WTC11 (cell line): ENCODE measurements at regions not wholly inside any gene's neighbourhood (a gene's known extent, or its start where the extent isn't known, plus 50 kb on each side); places are given as distances from the start of the nearest gene placed in this dataset.

Experiments
- NFE2L1 ChIP-seq: sonication (generic); formaldehyde crosslinking; IDR thresholded peaks from 2 replicates; pipeline ENCODE4 v1.8.1; 2023; ENCODE audit warnings: missing genetic modification reagents
- SMAD3 ChIP-seq: sonication (generic); formaldehyde crosslinking; IDR thresholded peaks from 2 replicates; pipeline ENCODE4 v1.8.0; 2022; ENCODE audit warnings: missing genetic modification reagents, mild to moderate bottlenecking, borderline replicate concordance
- TCF7 ChIP-seq: sonication (generic); formaldehyde crosslinking; IDR thresholded peaks from 2 replicates; pipeline ENCODE4 v1.8.0; 2022; ENCODE audit warnings: mild to moderate bottlenecking, low read depth, missing genetic modification reagents, moderate library complexity
- ZBTB21 ChIP-seq: sonication (generic); formaldehyde crosslinking; IDR thresholded peaks from 2 replicates; pipeline ENCODE4 v1.8.1; 2023; ENCODE audit warnings: mild to moderate bottlenecking, missing genetic modification reagents, borderline replicate concordance
- ZNF121 ChIP-seq: sonication (generic); formaldehyde crosslinking; IDR thresholded peaks from 2 replicates; pipeline ENCODE4 v1.8.0; 2023; ENCODE audit warnings: missing genetic modification reagents
- ZNF138 ChIP-seq: sonication (generic); formaldehyde crosslinking; conservative IDR thresholded peaks from 2 replicates; pipeline ENCODE4 v1.8.1; 2022; ENCODE audit warnings: mild to moderate bottlenecking, moderate library complexity, missing genetic modification reagents
- ZNF232 ChIP-seq: sonication (generic); formaldehyde crosslinking; IDR thresholded peaks from 2 replicates; pipeline ENCODE4 v1.8.0; 2022; ENCODE audit warnings: mild to moderate bottlenecking, missing genetic modification reagents
- ZNF423 ChIP-seq: fragments of 250-450 bp; sonication (Bioruptor Pico); IDR thresholded peaks from 2 replicates; pipeline ENCODE4 v2.1.2; 2022; ENCODE audit warnings: mild to moderate bottlenecking, moderate library complexity
- TF ChIP-seq, protein P1 (sequence below): fragments of 200-600 bp; IDR thresholded peaks from 2 replicates; pipeline ENCODE4 v1.8.0; 2022; ENCODE audit warnings: antibody characterized with exemption
- TF ChIP-seq, protein P2 (sequence below): fragments of 250-450 bp; sonication (Bioruptor Pico); IDR thresholded peaks from 2 replicates; pipeline ENCODE4 v1.9.0; 2021; ENCODE audit warnings: mild to moderate bottlenecking, borderline replicate concordance
- TF ChIP-seq, protein P3 (sequence below): sonication (generic); formaldehyde crosslinking; IDR thresholded peaks from 2 replicates; pipeline ENCODE4 v1.8.1; 2022; ENCODE audit warnings: low read depth, mild to moderate bottlenecking, moderate library complexity, missing genetic modification reagents, borderline replicate concordance
- TF ChIP-seq, protein P4 (sequence below): sonication (generic); formaldehyde crosslinking; conservative IDR thresholded peaks from 2 replicates; pipeline ENCODE4 v1.8.1; 2022; ENCODE audit warnings: mild to moderate bottlenecking, missing genetic modification reagents

DNA sequence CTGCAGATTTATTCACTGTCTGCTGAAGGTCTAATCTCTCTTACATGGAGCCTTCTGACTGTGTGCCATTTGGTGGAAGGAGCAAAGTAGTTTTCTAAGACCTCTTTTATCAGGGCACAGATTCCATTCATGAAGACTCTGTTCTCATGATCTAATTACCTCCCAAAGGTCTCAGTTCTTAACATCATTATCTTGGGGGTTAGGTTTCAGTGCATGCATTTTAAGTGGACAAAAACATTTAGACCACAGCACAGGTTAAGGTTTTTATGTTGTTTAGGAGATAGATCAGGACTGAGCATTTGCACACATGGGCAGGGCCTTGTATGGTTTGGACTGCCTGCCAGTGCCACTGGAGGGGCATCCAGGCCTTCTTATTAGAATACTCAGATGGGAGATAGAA is 746.1 kb downstream of the C12orf50 start:
- TF ChIP-seq, protein P1, sequence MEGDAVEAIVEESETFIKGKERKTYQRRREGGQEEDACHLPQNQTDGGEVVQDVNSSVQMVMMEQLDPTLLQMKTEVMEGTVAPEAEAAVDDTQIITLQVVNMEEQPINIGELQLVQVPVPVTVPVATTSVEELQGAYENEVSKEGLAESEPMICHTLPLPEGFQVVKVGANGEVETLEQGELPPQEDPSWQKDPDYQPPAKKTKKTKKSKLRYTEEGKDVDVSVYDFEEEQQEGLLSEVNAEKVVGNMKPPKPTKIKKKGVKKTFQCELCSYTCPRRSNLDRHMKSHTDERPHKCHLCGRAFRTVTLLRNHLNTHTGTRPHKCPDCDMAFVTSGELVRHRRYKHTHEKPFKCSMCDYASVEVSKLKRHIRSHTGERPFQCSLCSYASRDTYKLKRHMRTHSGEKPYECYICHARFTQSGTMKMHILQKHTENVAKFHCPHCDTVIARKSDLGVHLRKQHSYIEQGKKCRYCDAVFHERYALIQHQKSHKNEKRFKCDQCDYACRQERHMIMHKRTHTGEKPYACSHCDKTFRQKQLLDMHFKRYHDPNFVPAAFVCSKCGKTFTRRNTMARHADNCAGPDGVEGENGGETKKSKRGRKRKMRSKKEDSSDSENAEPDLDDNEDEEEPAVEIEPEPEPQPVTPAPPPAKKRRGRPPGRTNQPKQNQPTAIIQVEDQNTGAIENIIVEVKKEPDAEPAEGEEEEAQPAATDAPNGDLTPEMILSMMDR: no peak
- TF ChIP-seq TCF7 (CRISPR knock-in tag): no peak
- TF ChIP-seq, protein P2, sequence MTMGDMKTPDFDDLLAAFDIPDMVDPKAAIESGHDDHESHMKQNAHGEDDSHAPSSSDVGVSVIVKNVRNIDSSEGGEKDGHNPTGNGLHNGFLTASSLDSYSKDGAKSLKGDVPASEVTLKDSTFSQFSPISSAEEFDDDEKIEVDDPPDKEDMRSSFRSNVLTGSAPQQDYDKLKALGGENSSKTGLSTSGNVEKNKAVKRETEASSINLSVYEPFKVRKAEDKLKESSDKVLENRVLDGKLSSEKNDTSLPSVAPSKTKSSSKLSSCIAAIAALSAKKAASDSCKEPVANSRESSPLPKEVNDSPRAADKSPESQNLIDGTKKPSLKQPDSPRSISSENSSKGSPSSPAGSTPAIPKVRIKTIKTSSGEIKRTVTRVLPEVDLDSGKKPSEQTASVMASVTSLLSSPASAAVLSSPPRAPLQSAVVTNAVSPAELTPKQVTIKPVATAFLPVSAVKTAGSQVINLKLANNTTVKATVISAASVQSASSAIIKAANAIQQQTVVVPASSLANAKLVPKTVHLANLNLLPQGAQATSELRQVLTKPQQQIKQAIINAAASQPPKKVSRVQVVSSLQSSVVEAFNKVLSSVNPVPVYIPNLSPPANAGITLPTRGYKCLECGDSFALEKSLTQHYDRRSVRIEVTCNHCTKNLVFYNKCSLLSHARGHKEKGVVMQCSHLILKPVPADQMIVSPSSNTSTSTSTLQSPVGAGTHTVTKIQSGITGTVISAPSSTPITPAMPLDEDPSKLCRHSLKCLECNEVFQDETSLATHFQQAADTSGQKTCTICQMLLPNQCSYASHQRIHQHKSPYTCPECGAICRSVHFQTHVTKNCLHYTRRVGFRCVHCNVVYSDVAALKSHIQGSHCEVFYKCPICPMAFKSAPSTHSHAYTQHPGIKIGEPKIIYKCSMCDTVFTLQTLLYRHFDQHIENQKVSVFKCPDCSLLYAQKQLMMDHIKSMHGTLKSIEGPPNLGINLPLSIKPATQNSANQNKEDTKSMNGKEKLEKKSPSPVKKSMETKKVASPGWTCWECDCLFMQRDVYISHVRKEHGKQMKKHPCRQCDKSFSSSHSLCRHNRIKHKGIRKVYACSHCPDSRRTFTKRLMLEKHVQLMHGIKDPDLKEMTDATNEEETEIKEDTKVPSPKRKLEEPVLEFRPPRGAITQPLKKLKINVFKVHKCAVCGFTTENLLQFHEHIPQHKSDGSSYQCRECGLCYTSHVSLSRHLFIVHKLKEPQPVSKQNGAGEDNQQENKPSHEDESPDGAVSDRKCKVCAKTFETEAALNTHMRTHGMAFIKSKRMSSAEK (CRISPR knock-in tag): no peak
- TF ChIP-seq ZNF121 (CRISPR knock-in tag): no peak
- no peak for TF ChIP-seq NFE2L1 (CRISPR knock-in tag)
- TF ChIP-seq, protein P3, sequence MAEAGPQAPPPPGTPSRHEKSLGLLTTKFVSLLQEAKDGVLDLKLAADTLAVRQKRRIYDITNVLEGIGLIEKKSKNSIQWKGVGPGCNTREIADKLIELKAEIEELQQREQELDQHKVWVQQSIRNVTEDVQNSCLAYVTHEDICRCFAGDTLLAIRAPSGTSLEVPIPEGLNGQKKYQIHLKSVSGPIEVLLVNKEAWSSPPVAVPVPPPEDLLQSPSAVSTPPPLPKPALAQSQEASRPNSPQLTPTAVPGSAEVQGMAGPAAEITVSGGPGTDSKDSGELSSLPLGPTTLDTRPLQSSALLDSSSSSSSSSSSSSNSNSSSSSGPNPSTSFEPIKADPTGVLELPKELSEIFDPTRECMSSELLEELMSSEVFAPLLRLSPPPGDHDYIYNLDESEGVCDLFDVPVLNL (CRISPR knock-in tag): no peak
- TF ChIP-seq, protein P4, sequence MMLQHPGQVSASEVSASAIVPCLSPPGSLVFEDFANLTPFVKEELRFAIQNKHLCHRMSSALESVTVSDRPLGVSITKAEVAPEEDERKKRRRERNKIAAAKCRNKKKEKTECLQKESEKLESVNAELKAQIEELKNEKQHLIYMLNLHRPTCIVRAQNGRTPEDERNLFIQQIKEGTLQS: no peak
- TF ChIP-seq ZNF423 (CRISPR knock-in tag): no peak
- TF ChIP-seq ZBTB21 (CRISPR knock-in tag): no peak
- TF ChIP-seq SMAD3 (CRISPR knock-in tag): no peak
- TF ChIP-seq ZNF138: no peak
- TF ChIP-seq ZNF232 (CRISPR knock-in tag): no peak
